Upper lobe of left lung (tissue), 6 donors: ENCODE measurements at regions not wholly inside any gene's neighbourhood (a gene's known extent, or its start where the extent isn't known, plus 50 kb on each side); places are given as distances from the start of the nearest gene placed in this dataset.

Experiments
- ATAC-seq, 2 donors: fragments of 200-7000 bp; cut with Tn5 transposase; one replicate each; pipeline ENCODE4 v1.9.1; 2022; ENCODE audit warnings: mild to moderate bottlenecking in 2 of 2, moderate library complexity in 2 of 2; ENCODE audit not compliant: low FRiP score in 2 of 2
- DNase-seq, 2 donors: peaks; one replicate each; pipeline ENCODE4 v3.0.0-alpha.2; 2019 to 2020
- H3K27ac ChIP-seq, 4 donors: fragments of 200-600 bp; sonication (generic); one replicate each; pipeline ENCODE4 v1.5.1; 2016 to 2019
- H3K27me3 ChIP-seq, 4 donors: fragments of 200-600 bp; sonication (generic); one replicate each; pipeline ENCODE4 v1.5.1; 2017 to 2019
- H3K36me3 ChIP-seq, 4 donors: fragments of 200-600 bp; sonication (generic); one replicate each; pipeline ENCODE4 v1.5.1; 2016 to 2019
- H3K4me1 ChIP-seq, 4 donors: fragments of 200-600 bp; sonication (generic); one replicate each; pipeline ENCODE4 v1.5.1; 2018 to 2019
- H3K4me3 ChIP-seq, 4 donors: fragments of 200-600 bp; sonication (generic); one replicate each; pipeline ENCODE4 v1.5.1; 2017 to 2019; ENCODE audit warnings: mild to moderate bottlenecking in 2 of 4, moderate library complexity in 1 of 4
- H3K9me3 ChIP-seq, 4 donors: fragments of 200-600 bp; sonication (generic); one replicate each; pipeline ENCODE4 v1.5.1; 2018 to 2019
- CTCF ChIP-seq, 6 experiments: fragments of 450-650 bp in 4 of 6; fragments of 200-600 bp in 2 of 6; sonication (generic) in 2 of 6; IDR thresholded peaks; one replicate each; pipeline ENCODE4 v1.5.1; 2016 to 2019; ENCODE audit warnings: antibody characterized with exemption in 6 of 6
- EP300 ChIP-seq, 4 donors: sonication (generic); formaldehyde crosslinking; IDR thresholded peaks; one replicate each; pipeline ENCODE4 v1.5.1; 2017; ENCODE audit warnings: antibody characterized with exemption in 4 of 4, control low read depth in 2 of 4
- POLR2A ChIP-seq, 4 donors: fragments of 450-650 bp; IDR thresholded peaks; one replicate each; pipeline ENCODE4 v1.5.1; 2016 to 2017; ENCODE audit warnings: antibody characterized with exemption in 4 of 4, mild to moderate bottlenecking in 2 of 4
- POLR2AphosphoS5 ChIP-seq, 2 donors: sonication (generic); formaldehyde crosslinking; IDR thresholded peaks; one replicate each; pipeline ENCODE4 v1.5.1; 2017; ENCODE audit warnings: antibody characterized with exemption in 2 of 2
- WGBS, 2 donors: methylation state at CpG; one replicate each; pipeline ENCODE4 v1.1.5; 2017 to 2018; 5-methylcytosine and 5-hydroxymethylcytosine counted together
- donor health status: DM: no; HTN: no; CAD: no; lungs with moderate emphysema.
- donor health status: DM: no; HTN: yes; CAD: no; lungs with severe emphysema.

DNA sequence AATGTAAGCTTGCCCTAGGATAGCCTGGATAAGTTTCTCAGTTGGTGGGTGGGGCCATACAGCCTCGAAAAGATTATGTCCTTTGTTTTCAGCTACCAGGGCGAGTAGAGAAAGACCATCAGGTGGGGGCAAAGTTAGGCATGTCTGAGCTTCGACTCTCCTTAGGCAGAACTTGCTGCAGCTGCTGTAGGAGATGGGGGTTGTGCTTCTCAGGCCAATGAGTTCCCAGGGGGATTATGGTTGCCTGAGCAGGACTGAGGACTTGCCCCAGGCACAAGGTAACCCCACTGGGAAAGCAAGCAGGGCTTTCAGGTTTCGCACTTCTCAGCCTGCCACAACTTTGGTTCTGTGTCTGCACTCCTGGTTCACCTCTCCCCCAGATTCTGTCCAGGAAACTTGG lies 173.4 kb upstream of the SESN3 start:
- 78 to 82% methylated on average over 4 of the region's 4 CpGs for WGBS, 2 donors
- TF ChIP-seq POLR2AphosphoS5 (IDR thresholded peaks at IDR 0.05) (no peak), POLR2A (IDR thresholded peaks at IDR 0.05) (no peak), EP300 (IDR thresholded peaks at IDR 0.05) (no peak), CTCF (IDR thresholded peaks at IDR 0.05) (no peak)

DNA sequence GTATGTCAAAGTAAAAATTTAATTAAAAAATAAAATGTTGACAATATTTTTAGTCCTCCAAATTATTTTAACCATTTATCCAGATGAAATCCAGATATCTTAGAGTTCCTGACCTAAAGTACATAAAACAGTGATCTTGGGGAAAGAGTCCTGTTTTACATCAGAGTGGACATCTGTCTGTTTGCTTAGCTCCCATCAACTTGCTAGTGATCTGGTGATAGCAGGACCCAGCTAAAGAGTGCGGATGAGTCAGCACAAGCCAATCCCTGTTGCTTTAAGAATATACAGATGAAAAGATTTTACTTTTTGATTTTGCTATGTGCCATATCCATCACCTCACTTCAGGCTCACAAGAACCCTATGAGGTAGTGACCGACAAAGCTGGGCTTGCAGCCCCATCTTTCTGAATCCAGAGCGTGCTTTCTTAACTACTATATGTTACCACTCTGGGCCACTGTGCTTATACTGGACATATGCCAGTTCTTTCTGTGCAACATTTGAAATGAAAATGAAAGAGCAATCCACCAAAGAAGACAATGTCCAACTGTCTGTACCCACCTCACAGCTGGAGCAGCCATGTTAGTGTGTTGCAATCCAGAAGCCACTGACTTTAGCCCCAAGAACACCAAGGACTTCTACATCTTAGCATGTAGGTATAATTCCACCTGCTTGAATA lies 167.6 kb upstream of the SESN3 start:
- no peak for TF ChIP-seq POLR2A (IDR thresholded peaks at IDR 0.05)
- no peak for TF ChIP-seq POLR2AphosphoS5 (IDR thresholded peaks at IDR 0.05)
- no peak for TF ChIP-seq EP300 (IDR thresholded peaks at IDR 0.05)
- TF ChIP-seq CTCF (IDR thresholded peaks at IDR 0.05), result no peak

More for the DNA sequence above, 173.4 kb upstream of the SESN3 start:
- DNase-seq (no peak), ATAC-seq (no peak)
- Histone ChIP-seq H3K27ac (no peak overlapping the region), H3K9me3 (no peaks in the 10 kb centered on the region), H3K36me3 (no peaks in the 10 kb centered on the region), H3K4me3 (no peak overlapping the region), H3K27me3 (no peaks in the 10 kb centered on the region), H3K4me1 (no peaks in the 10 kb centered on the region)

DNA sequence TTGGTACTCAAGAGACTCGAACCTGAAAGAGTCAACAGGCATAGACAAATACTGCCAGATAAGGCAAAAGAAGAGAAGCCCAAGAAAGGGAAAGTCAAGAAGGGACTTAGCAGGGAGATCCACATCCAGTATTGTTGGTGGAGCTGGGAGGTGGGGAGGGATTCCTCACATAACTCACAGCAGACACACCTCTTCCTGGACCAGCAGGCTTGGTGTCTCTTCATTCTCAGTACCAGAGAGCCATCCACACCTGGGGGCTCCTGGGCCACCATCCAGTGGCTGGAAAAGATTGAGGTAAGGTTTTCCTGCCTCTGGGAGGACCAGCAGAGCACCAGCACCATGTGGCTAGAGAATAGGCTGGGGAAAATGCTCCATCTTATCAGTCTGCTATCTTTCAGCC lies 161.6 kb upstream of the SESN3 start:
- Histone ChIP-seq H3K4me1 (no peaks in the 10 kb centered on the region), H3K9me3 (no peaks in the 10 kb centered on the region), H3K27me3 (no peaks in the 10 kb centered on the region), H3K27ac (no peak overlapping the region), H3K36me3 (no peaks in the 10 kb centered on the region), H3K4me3 (no peak overlapping the region)
- ATAC-seq (no peak), DNase-seq (no peak)
- TF ChIP-seq POLR2A (IDR thresholded peaks at IDR 0.05) (no peak), POLR2AphosphoS5 (IDR thresholded peaks at IDR 0.05) (no peak)
- 78 to 85% methylated on average over 1 of the region's 1 CpG for WGBS, 2 donors

More for the DNA sequence above, 167.6 kb upstream of the SESN3 start:
- H3K9me3 ChIP-seq, result no peaks in the 10 kb centered on the region
- no peak overlapping the region for H3K27ac ChIP-seq
- no peak overlapping the region for H3K4me3 ChIP-seq
- H3K4me1 ChIP-seq, result no peaks in the 10 kb centered on the region
- H3K36me3 ChIP-seq, result no peaks in the 10 kb centered on the region
- ATAC-seq (no peak), DNase-seq (no peak)
- H3K27me3 ChIP-seq, result no peaks in the 10 kb centered on the region
- 96 to 97% methylated on average over 3 of the region's 3 CpGs for WGBS, 2 donors

DNA sequence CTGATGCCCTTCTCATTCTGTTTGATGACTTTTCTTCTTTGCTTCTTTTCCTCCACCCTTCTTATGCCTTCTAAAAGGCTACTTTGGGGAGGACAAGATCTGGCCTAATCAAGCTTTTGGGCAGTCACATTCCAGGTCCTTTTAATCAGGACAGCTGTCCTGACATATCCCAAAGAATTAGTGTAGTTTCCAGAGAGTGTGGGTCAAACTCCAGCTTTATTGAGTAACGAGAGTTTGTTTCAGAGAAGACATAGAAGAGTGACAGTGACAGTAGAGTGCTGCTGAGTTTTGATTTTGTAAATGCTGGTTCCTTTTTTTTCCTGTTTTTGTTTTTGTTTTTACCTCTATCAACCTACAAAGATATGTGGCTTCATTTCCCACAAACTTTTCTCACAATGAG lies 158.4 kb upstream of the SESN3 start:
- no peaks in the 10 kb centered on the region for H3K27me3 ChIP-seq
- no peaks in the 10 kb centered on the region for H3K9me3 ChIP-seq
- ATAC-seq, result no peak
- DNase-seq, result no peak
- WGBS, 2 donors, result 87 to 88% methylated on average over 1 of the region's 1 CpG
- H3K36me3 ChIP-seq, result no peaks in the 10 kb centered on the region
- H3K4me1 ChIP-seq, result no peaks in the 10 kb centered on the region
- no peak overlapping the region for H3K4me3 ChIP-seq
- TF ChIP-seq EP300 (IDR thresholded peaks at IDR 0.05), result no peak
- TF ChIP-seq POLR2AphosphoS5 (IDR thresholded peaks at IDR 0.05), result no peak
- TF ChIP-seq CTCF (IDR thresholded peaks at IDR 0.05), result no peak
- TF ChIP-seq POLR2A (IDR thresholded peaks at IDR 0.05), result no peak
- H3K27ac ChIP-seq, result no peak overlapping the region

- no peaks in the 10 kb centered on the region for H3K27me3 ChIP-seq
- no peak for ATAC-seq
- H3K36me3 ChIP-seq, result no peaks in the 10 kb centered on the region
- 87 to 96% methylated on average over 6 of the region's 6 CpGs for WGBS, 2 donors
- no peaks in the 10 kb centered on the region for H3K9me3 ChIP-seq
- no peak overlapping the region for H3K27ac ChIP-seq
- H3K4me3 ChIP-seq, result no peak overlapping the region
- H3K4me1 ChIP-seq, result no peaks in the 10 kb centered on the region
- DNase-seq, result no peak
- TF ChIP-seq CTCF (IDR thresholded peaks at IDR 0.05) (no peak), POLR2AphosphoS5 (IDR thresholded peaks at IDR 0.05) (no peak), POLR2A (IDR thresholded peaks at IDR 0.05) (no peak), EP300 (IDR thresholded peaks at IDR 0.05) (no peak)
Observed at GRCh38 chr11:95388086-95388485, 157.1 kb upstream of the SESN3 start.
